GM12873 (cell line): ENCODE measurements at regions not wholly inside any gene's neighbourhood (a gene's known extent, or its start where the extent isn't known, plus 50 kb on each side); places are given as distances from the start of the nearest gene placed in this dataset.

ENCODE experiments used
- TF ChIP-seq, protein P1 (sequence below): IDR thresholded peaks from 2 replicates; pipeline ENCODE4 v1.5.1; 2012; ENCODE audit warnings: low read depth, mild to moderate bottlenecking, moderate library complexity, low read length, control low read depth; ENCODE audit not compliant: insufficient read depth; ENCODE audit errors: missing control alignments

DNA sequence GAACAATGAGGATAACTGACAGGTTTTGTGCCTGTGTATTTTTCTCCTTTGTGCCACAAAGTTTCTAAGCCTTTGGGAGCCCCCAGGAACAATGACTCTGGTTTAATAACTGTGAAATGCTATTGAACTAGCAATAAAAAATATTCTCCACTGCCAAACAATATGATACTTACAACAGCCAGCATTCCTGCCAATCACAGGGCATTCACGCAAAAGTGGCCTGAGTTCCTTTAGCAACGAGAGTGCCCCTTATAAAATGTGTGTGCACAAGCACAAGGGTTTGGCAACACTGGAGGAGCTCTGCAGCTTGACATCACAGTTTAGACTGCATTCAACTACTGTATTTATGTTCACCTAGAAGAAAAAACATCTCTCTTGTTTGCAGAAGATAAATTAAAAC lies 412.9 kb upstream of the NFE2L3 start:
- TF ChIP-seq, protein P1, sequence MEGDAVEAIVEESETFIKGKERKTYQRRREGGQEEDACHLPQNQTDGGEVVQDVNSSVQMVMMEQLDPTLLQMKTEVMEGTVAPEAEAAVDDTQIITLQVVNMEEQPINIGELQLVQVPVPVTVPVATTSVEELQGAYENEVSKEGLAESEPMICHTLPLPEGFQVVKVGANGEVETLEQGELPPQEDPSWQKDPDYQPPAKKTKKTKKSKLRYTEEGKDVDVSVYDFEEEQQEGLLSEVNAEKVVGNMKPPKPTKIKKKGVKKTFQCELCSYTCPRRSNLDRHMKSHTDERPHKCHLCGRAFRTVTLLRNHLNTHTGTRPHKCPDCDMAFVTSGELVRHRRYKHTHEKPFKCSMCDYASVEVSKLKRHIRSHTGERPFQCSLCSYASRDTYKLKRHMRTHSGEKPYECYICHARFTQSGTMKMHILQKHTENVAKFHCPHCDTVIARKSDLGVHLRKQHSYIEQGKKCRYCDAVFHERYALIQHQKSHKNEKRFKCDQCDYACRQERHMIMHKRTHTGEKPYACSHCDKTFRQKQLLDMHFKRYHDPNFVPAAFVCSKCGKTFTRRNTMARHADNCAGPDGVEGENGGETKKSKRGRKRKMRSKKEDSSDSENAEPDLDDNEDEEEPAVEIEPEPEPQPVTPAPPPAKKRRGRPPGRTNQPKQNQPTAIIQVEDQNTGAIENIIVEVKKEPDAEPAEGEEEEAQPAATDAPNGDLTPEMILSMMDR, result no peak

DNA sequence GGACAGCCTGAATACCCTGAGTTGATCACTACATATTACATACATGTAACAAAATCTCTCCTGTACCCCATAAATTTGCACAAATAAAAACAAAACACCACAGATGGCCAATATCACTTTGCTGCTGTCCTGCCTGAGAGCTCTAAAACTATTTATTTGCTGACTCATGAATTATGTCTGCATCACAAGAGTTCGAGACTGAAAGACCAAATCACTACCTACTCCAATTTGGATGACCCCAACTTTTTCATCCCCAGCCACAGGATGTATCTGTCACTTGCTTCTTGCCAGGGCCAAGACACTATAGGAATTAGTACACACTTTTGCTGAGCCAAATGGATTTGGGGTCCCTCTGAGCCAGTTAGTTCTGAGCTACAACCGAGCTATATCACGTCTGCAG lies 409.7 kb upstream of the NFE2L3 start:
- TF ChIP-seq, protein P1, result no peak

DNA sequence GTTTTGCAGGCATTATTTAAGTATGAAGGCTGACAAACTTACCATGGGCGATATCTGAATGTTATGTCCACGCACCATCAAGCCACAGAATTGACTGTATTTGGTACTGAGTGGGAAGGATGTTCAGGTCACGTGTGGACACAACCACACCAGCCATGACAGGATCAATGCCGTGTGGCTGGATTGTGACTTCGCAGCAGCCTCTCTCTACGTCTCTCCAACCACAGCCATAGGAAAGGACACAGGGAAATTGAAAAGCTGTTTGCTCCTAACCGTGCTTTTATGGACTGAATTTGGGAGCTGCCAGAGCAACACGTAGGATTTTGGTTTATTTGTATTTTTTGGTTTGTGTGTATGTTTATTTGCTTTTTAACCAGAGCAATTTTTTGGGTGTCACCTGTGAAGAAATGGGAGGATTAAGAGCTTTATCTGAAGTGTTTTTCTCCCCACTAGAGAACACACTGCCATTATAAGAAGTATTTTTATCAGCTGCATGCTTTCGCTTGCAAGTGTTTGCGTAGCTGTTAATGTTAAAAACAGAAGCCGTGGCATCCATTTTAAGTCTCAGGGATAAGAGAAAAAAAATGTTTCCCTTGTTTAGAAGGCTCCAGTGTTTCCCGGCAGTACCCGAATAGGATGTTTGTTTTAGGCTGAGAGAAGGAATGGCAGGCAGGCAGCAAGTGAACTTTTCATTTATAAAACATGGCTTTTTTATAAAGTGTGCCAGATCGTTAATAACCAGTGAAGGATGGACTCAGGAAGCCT lies 401.1 kb upstream of the NFE2L3 start:
- TF ChIP-seq, protein P1, result no peak

DNA sequence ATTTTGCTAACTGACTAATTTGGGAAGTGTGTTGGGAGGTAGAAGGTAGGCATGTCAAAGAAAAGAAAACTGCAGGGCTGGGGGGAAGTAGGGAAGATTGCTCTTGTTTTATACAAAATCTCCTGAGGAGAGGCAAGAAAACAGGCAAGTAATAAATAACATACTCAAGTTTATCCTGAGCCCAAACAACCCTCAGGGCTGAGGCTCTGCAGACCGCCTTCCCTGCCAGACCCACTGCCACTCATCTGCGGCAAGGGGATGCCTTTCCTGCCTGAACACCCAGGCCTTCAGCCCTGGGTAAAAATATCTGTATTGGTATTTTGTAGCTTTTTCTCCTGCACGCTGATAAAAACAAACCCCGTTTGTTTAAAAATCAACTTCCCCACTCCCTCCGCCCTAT lies 399.8 kb upstream of the NFE2L3 start:
- TF ChIP-seq, protein P1, result no peak

DNA sequence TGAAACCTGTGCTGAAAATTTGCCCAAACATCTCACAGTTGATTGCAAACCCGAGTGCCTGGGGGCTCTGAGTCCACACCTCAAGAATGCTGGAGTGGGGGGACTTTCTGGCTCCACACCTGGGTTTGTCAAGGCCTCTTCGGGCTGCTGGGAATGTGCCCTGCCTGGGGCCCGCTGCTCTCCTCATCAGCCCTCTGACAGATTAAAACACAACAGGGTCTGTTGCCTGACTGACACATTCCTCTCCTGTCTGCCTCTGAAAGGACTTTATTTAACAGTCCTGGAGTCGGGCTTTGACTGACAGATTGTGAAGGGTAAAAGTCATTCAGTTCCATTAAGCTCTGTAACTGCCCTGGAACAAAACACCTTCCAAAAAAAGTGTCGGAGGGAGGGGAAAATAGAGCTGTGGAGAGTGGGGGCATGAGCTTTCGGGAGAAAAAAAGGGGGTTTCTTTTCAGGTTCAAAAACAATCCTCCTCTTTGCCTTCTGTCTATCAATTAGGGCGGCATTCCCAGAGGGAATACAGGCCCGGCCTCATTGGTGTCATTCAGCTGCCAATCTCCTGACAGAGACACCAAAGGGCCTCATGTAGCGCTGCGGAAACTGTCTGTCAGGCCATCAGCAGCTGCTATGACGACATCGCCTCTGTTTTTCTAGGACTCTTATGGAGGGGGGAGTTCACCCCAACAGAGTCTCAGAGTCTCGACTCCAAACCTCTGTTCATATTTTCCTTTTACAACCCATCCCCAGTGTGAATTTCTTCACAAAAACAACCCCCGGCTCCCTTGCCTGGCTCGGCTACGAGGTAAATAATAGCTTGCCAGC lies 398.8 kb upstream of the NFE2L3 start:
- TF ChIP-seq, protein P1, result no peak

DNA sequence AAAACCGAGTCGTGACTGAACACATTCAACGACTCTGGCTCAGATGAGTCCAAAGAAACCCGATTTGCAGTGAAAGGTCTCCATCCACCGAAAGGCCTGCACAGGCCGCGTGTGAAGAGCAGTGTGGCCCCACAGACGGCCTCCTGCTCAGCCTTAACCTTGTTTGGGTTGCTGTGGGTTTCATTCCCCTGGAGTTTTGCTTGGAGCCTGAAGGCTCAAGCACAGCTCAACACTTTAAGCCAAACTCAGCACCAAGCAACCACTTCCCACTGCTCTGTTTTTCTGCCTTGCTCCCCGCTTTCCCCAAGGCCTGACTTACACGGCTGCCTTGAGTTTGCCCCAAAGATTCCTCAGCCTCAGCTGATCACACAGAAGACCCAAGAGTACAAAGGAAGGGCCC lies 398.2 kb upstream of the NFE2L3 start:
- TF ChIP-seq, protein P1, result no peak

DNA sequence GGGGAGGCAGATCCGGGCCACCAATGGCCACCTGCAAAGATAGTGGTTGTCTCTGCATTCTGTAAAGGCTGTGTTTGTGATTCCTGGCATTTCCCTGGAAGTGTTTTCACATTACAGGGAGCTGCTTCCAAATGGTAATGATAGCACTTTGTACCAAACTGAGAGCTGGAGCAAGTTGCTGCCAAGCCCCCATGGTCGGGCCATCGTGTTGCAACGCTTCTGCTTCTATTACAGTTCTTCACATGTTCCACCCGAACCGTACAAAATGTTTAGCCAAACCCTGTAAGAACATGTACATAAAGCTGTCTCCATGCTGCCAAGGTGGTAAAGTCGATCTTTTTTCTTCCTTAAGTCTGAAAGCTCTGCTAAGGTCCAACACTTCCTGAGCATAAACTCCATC lies 397.7 kb upstream of the NFE2L3 start:
- TF ChIP-seq, protein P1, result no peak
